SK-N-SH treated with all-trans-retinoic acid at 6 μM for 48 hours (cell line): ENCODE measurements at regions not wholly inside any gene's neighbourhood (a gene's known extent, or its start where the extent isn't known, plus 50 kb on each side); places are given as distances from the start of the nearest gene placed in this dataset.

Source experiments
- BACH2 ChIP-seq: fragments of 250-450 bp; sonication (Bioruptor Pico); IDR thresholded peaks from 2 replicates; pipeline ENCODE4 v1.9.0; 2021; ENCODE audit warnings: mild to moderate bottlenecking, borderline replicate concordance
- CSDC2 ChIP-seq: fragments of 250-450 bp; sonication (Bioruptor Pico); IDR thresholded peaks from 2 replicates; pipeline ENCODE4 v1.5.0; 2020; ENCODE audit warnings: mild to moderate bottlenecking, moderate library complexity
- OSR1 ChIP-seq: fragments of 250-450 bp; sonication (Bioruptor Pico); IDR thresholded peaks from 2 replicates; pipeline ENCODE4 v1.8.0; 2022; ENCODE audit warnings: moderate library complexity, mild to moderate bottlenecking, inconsistent platforms
- SNAI2 ChIP-seq: fragments of 250-450 bp; sonication (Bioruptor Pico); IDR thresholded peaks from 2 replicates; pipeline ENCODE4 v1.5.0; 2020; ENCODE audit warnings: mild to moderate bottlenecking, moderate library complexity
- TCF4 ChIP-seq: fragments of 250-450 bp; sonication (Bioruptor Pico); IDR thresholded peaks from 2 replicates; pipeline ENCODE4 v1.8.0; 2021; ENCODE audit warnings: mild to moderate bottlenecking, moderate library complexity, borderline replicate concordance
- TOX ChIP-seq: fragments of 250-450 bp; sonication (Bioruptor Pico); IDR thresholded peaks from 2 replicates; pipeline ENCODE4 v1.8.0; 2021; ENCODE audit warnings: mild to moderate bottlenecking, moderate library complexity, borderline replicate concordance
- TSHZ2 ChIP-seq: fragments of 250-450 bp; sonication (Bioruptor Pico); IDR thresholded peaks from 2 replicates; pipeline ENCODE4 v1.5.0; 2020; ENCODE audit warnings: mild to moderate bottlenecking, moderate library complexity
- ZFP30 ChIP-seq: fragments of 450-650 bp; formaldehyde crosslinking; IDR thresholded peaks from 2 replicates; pipeline ENCODE4 v1.5.0; 2022; ENCODE audit warnings: mild to moderate bottlenecking, moderate library complexity
- ZNF70 ChIP-seq: fragments of 450-650 bp; formaldehyde crosslinking; IDR thresholded peaks from 2 replicates; pipeline ENCODE4 v1.5.0; 2020; ENCODE audit warnings: mild to moderate bottlenecking, moderate library complexity
- TF ChIP-seq, protein P1 (sequence below): fragments of 250-450 bp; sonication (Bioruptor Pico); IDR thresholded peaks from 2 replicates; pipeline ENCODE4 v1.5.1; 2021; ENCODE audit warnings: mild to moderate bottlenecking, moderate library complexity
- TF ChIP-seq, protein P2 (sequence below): fragments of 250-450 bp; sonication (Bioruptor Pico); IDR thresholded peaks from 2 replicates; pipeline ENCODE4 v1.8.0; 2020; ENCODE audit warnings: mild to moderate bottlenecking, moderate library complexity, borderline replicate concordance

- no peak for TF ChIP-seq ZFP30 (CRISPR knock-in tag)
- no peak for TF ChIP-seq SNAI2 (CRISPR knock-in tag)
- no peak for TF ChIP-seq ZNF70 (CRISPR knock-in tag)
- TF ChIP-seq, protein P1, sequence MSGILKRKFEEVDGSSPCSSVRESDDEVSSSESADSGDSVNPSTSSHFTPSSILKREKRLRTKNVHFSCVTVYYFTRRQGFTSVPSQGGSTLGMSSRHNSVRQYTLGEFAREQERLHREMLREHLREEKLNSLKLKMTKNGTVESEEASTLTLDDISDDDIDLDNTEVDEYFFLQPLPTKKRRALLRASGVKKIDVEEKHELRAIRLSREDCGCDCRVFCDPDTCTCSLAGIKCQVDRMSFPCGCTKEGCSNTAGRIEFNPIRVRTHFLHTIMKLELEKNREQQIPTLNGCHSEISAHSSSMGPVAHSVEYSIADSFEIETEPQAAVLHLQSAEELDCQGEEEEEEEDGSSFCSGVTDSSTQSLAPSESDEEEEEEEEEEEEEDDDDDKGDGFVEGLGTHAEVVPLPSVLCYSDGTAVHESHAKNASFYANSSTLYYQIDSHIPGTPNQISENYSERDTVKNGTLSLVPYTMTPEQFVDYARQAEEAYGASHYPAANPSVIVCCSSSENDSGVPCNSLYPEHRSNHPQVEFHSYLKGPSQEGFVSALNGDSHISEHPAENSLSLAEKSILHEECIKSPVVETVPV = no peak
- no peak for TF ChIP-seq TSHZ2 (CRISPR knock-in tag)
- TF ChIP-seq BACH2 = no peak
- TF ChIP-seq, protein P2, sequence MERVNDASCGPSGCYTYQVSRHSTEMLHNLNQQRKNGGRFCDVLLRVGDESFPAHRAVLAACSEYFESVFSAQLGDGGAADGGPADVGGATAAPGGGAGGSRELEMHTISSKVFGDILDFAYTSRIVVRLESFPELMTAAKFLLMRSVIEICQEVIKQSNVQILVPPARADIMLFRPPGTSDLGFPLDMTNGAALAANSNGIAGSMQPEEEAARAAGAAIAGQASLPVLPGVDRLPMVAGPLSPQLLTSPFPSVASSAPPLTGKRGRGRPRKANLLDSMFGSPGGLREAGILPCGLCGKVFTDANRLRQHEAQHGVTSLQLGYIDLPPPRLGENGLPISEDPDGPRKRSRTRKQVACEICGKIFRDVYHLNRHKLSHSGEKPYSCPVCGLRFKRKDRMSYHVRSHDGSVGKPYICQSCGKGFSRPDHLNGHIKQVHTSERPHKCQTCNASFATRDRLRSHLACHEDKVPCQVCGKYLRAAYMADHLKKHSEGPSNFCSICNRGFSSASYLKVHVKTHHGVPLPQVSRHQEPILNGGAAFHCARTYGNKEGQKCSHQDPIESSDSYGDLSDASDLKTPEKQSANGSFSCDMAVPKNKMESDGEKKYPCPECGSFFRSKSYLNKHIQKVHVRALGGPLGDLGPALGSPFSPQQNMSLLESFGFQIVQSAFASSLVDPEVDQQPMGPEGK (CRISPR knock-in tag) = no peak
- TF ChIP-seq TCF4 (CRISPR knock-in tag) = no peak
- no peak for TF ChIP-seq TOX
- TF ChIP-seq CSDC2 (CRISPR knock-in tag) = no peak
- TF ChIP-seq OSR1 (CRISPR knock-in tag) = no peak
These were observed 217.5 kb upstream of the S1PR3 start for GRCh38 chr9:88773627-88774244.
